OCI-LY7 (cell line): ENCODE measurements at regions not wholly inside any gene's neighbourhood (a gene's known extent, or its start where the extent isn't known, plus 50 kb on each side); places are given as distances from the start of the nearest gene placed in this dataset.

ENCODE experiments used
- CTCF ChIP-seq: fragments of 200-600 bp; sonication (generic); conservative IDR thresholded peaks from 2 replicates; pipeline ENCODE4 v1.5.1; 2014; ENCODE audit warnings: mild to moderate bottlenecking, antibody characterized with exemption, low read length, moderate library complexity, mixed read lengths
- EZH2phosphoT487 ChIP-seq: fragments of 200-600 bp; sonication (generic); IDR thresholded peaks from 2 replicates; pipeline ENCODE4 v1.6.1; 2018; ENCODE audit warnings: low read depth, borderline replicate concordance, mild to moderate bottlenecking, mixed run types, antibody characterized with exemption, low read length, moderate library complexity, mixed read lengths

GRCh38 chr4:179467878-179468277 is 2025.6 kb upstream of the AGA start:
- TF ChIP-seq CTCF, result no peak
- no peak for TF ChIP-seq EZH2phosphoT487
